HG03460 (cell line): ENCODE measurements at regions not wholly inside any gene's neighbourhood (a gene's known extent, or its start where the extent isn't known, plus 50 kb on each side); places are given as distances from the start of the nearest gene placed in this dataset.

Experiments
- ATAC-seq: cut with Tn5 transposase; IDR thresholded peaks from one replicate; pipeline ENCODE4 v1.9.1; 2021; ENCODE audit not compliant: unreplicated experiment

DNA sequence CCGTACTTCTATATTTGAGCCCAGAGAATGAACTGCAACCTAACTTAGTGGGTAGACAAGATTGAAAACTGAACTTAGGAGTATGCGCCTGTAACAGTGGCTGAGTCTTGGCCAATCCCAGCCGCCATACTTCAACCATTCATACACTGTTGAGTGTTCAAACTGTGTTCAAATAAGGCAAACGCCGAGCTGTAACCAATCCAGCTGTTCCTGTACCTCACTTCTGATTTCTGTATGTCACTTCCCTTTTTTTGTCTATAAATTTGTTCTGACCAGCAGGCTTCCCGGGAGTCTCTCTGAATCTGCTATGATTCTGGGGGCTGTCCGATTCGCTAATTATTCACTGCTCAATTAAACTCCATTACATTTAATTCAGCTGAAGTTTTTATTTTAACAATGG lies 58.6 kb upstream of the TPM1 start:
- ATAC-seq, result no peak

DNA sequence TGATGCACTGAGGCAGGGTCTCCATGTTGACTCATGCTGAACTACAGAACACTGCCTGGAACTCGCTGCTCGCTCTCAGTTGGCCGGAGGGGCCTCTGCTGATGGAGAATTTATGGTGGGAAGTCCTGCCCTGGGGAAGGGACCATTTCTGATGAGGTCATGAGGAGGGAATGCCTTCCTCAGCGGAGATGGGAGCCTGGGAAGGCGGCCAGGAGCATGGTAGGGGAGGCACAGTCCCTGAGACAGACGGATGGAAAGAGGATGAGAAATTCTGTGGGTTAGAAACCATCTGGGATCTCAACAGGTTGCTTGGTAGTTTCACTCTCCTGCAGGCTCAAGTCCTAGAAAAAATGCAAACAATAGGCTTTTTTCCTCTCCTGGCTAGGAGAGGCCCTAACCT lies 56.8 kb upstream of the TPM1 start:
- no peak for ATAC-seq

DNA sequence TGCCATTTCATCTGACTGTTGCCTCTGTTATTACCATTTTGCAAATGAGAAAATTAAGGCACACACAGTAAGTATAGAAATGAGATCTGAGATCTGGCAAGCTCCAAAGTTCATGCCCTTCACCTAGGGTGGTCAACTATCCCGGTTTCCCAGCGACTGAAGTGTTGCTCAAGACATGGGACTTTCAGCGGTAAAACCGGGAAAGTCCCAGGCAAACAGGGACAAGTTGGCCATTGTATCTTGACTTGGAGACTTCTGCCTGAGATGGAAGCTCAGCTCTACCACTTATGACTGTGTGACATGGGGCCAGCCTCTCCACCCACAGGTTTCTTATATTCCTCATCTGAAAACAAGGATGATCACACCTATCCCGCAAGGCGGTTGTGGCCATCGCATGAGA lies 55.6 kb upstream of the TPM1 start:
- no peak for ATAC-seq

DNA sequence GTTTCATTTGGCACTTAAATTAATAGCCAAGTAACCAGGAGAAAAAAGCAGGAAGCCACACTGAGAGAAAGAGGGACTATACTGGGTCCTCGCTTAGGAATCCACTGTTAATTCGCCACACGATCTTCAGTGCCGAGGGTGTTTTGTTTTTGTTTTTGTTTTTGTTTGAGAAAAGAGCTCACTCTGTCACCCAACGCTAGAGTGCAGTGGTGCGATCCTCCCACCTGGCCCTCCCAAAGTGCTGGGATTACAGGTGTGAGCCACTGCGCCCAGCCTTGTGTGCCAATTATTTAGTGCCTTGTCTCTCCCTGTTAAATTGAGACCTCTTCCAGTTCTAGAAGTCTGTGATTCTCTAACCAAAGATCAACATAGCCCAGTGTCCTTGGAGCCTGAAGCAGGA lies 53.8 kb upstream of the TPM1 start:
- ATAC-seq, result no peak

DNA sequence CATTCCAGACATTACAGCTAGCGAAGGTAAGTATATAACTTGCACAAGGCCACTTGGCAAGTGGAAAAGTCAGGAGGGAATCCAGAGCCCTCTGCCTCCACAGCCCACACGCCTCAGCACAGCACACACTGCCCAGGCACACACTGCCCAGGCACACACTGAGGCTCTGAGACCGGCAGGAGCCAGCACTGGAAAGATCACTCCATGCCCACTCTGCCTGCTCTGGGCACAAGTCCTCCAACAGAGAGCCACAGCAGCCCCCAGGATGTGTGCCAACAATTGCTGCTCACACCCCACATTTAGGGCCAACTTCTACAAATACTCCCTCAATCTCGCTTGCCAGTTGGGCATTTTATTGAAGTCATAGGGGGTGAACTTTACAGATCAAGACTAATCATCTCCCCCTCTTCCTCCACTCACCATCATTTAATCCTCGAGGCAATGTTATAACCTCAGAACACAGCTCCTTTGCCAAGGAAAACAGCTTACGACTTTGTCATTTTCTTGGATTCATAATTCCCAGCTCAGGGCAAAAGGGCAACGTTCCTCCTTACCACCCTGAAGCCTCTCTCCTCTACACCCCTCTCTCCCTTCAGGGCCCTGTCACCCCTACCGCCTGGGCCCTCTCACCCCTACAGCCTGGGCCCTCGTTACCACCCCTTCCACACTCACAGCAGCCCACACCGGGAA lies 53.0 kb upstream of the TPM1 start:
- no peak for ATAC-seq

DNA sequence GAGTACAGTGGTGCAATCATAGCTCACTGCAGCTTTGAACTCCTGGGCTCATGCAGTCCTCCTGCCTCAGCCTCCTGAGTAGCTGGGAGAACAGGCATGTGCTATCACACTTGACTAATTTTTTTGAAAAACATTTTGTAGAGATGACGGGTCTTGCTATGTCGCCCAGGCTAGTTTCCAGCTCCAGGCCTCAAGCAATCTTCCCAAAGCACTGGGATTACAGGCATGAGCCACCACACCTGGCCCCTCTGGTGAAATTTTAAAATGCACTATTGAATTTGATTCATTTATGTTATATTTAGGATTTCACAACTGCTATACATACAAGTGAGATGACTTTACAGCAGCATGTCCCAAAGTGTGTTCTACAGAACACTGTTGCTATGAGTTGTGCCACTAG lies 50.8 kb upstream of the TPM1 start:
- ATAC-seq, result no peak

DNA sequence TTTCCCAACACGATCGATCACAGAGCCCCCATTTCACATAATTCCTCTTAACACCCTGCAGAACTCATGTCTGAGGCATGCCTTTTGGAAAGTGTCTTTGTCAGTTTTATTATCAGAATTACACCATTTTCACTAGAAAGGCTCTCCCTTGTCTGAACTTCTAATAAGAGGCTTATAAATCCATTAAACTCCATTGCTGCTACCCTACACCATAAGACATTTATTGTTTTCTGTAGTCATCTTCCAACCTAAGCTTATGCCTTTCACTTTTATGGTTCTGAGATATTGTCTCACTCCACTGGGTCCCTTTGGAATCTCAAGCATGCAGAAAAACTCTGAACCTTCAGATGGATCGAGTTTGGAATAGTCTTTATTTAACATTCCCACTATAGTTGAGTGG lies 50.2 kb upstream of the TPM1 start:
- ATAC-seq, result no peak
